GM19351 (cell line): ENCODE measurements at regions not wholly inside any gene's neighbourhood (a gene's known extent, or its start where the extent isn't known, plus 50 kb on each side); places are given as distances from the start of the nearest gene placed in this dataset.
"Not testable (repeated sequence)": the region's sequence is repeated elsewhere in the genome, so short reads cannot be mapped to it uniquely, and the experiment has no call there.

ENCODE experiments used
- ATAC-seq: cut with Tn5 transposase; IDR thresholded peaks from one replicate; pipeline ENCODE4 v1.9.1; 2021; ENCODE audit warnings: mild to moderate bottlenecking, moderate library complexity; ENCODE audit not compliant: unreplicated experiment

- not testable (repeated sequence) for ATAC-seq
Measured at GRCh38 chr13:24992946-24993345, 103.0 kb upstream of the PABPC3 start.

- ATAC-seq, result no peak
Measured at GRCh38 chr13:24995225-24995804, 100.6 kb upstream of the PABPC3 start.

- ATAC-seq, result no peak
Measured at GRCh38 chr13:24997367-24997967, 98.5 kb upstream of the PABPC3 start.

- no peak for ATAC-seq
Measured at GRCh38 chr13:24998433-24998832, 97.5 kb upstream of the PABPC3 start.

- ATAC-seq, result no peak
Measured at GRCh38 chr13:25001476-25002206, 94.3 kb upstream of the PABPC3 start.

- not testable (repeated sequence) for ATAC-seq
Measured at GRCh38 chr13:25002311-25002710, 93.6 kb upstream of the PABPC3 start.

GRCh38 chr13:25004489-25004888, 91.4 kb upstream of the PABPC3 start:
- ATAC-seq, result not testable (repeated sequence)

GRCh38 chr13:25005050-25005497, 90.9 kb upstream of the PABPC3 start:
- ATAC-seq, result not testable (repeated sequence)

GRCh38 chr13:25007389-25007788, 88.5 kb upstream of the PABPC3 start:
- not testable (repeated sequence) for ATAC-seq

GRCh38 chr13:25014398-25014973, 81.5 kb upstream of the PABPC3 start:
- not testable (repeated sequence) for ATAC-seq

- ATAC-seq, result not testable (repeated sequence)
Measured at GRCh38 chr13:25017176-25017575, 78.8 kb upstream of the PABPC3 start.

GRCh38 chr13:25017808-25018728, 77.9 kb upstream of the PABPC3 start:
- ATAC-seq, result peak; percentile 54

GRCh38 chr13:25018729-25019115, 77.2 kb upstream of the PABPC3 start:
- ATAC-seq, result no peak

GRCh38 chr13:25019741-25020140, 76.2 kb upstream of the PABPC3 start:
- not testable (repeated sequence) for ATAC-seq

GRCh38 chr13:25024175-25024574, 71.8 kb upstream of the PABPC3 start:
- no peak for ATAC-seq

- ATAC-seq, result no peak
Measured at GRCh38 chr13:25032160-25032559, 63.8 kb upstream of the PABPC3 start.

- ATAC-seq, result no peak
Measured at GRCh38 chr13:25034173-25034572, 61.8 kb upstream of the PABPC3 start.

GRCh38 chr13:25037057-25037813, 58.7 kb upstream of the PABPC3 start:
- peak; percentile 60 for ATAC-seq

GRCh38 chr13:25042151-25042865, 53.6 kb upstream of the PABPC3 start:
- ATAC-seq, result no peak
